ENCODE measurements at regions not wholly inside any gene's neighbourhood (a gene's known extent, or its start where the extent isn't known, plus 50 kb on each side); places are given as distances from the start of the nearest gene placed in this dataset.
A peak's percentile ranks its signal among the peaks of the same experiment; 100 is the strongest.

DNA sequence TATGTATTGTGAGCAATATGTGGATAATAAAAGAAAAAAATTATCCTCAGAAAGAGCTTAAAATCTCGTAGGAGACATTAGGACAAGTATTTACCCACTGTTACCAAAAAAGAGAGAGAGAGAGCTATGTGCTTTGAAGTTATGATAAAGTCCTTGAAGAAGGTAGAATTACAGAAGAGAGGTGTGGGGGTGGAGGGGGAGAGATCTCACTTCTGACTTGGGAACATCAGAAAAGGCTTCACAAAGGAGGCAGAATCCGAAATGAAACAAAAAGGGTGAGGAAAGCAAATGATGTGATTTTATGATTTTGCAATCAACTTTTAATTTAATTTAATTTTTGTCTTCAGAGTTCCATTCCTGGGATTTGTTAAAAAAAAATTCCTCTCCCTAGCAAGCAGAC lies 311.8 kb upstream of the ATP2B1 start:
- no peaks in the 10 kb centered on the region for H3K27me3 Mint-ChIP-seq (ENCODE audit: low read depth, unreplicated experiment)
- no peaks in the 10 kb centered on the region for H3K27me3 ChIP-seq (ENCODE audit: insufficient read depth, low read length)
- H3K4me2 ChIP-seq (ENCODE audit: low read length) = no peak overlapping the region
- TF ChIP-seq, protein P1, sequence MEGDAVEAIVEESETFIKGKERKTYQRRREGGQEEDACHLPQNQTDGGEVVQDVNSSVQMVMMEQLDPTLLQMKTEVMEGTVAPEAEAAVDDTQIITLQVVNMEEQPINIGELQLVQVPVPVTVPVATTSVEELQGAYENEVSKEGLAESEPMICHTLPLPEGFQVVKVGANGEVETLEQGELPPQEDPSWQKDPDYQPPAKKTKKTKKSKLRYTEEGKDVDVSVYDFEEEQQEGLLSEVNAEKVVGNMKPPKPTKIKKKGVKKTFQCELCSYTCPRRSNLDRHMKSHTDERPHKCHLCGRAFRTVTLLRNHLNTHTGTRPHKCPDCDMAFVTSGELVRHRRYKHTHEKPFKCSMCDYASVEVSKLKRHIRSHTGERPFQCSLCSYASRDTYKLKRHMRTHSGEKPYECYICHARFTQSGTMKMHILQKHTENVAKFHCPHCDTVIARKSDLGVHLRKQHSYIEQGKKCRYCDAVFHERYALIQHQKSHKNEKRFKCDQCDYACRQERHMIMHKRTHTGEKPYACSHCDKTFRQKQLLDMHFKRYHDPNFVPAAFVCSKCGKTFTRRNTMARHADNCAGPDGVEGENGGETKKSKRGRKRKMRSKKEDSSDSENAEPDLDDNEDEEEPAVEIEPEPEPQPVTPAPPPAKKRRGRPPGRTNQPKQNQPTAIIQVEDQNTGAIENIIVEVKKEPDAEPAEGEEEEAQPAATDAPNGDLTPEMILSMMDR (IDR thresholded peaks at IDR 0.05; ENCODE audit: insufficient read depth, low read depth, low read length) = no peak
- no peak for TF ChIP-seq EZH2 (IDR thresholded peaks at IDR 0.05; ENCODE audit: insufficient read depth, low read length)
- H3K4me3 Mint-ChIP-seq (ENCODE audit: unreplicated experiment) = no peak overlapping the region
- no peaks in the 10 kb centered on the region for H3K9me3 Mint-ChIP-seq (ENCODE audit: unreplicated experiment)
- H3K4me1 ChIP-seq (ENCODE audit: insufficient read depth, low read length) = peaks cover 3% of the 10 kb centered on the region
- no peaks in the 10 kb centered on the region for H3K79me2 ChIP-seq (ENCODE audit: insufficient read depth, low read length)
- no peak for DNase-seq (ENCODE audit: low read depth)
- H3K9ac ChIP-seq (ENCODE audit: low read length) = no peak overlapping the region
- no peak for FAIRE-seq
- H3K36me3 ChIP-seq (ENCODE audit: insufficient read depth, low read length) = no peaks in the 10 kb centered on the region
- no peaks in the 10 kb centered on the region for H4K20me1 ChIP-seq (ENCODE audit: insufficient read depth, low read length)
- no peak overlapping the region for H2AFZ ChIP-seq (ENCODE audit: low read depth, low read length)
- peaks cover 8% of the 10 kb centered on the region for H3K4me1 Mint-ChIP-seq (ENCODE audit: low read depth, unreplicated experiment)
- H3K4me3 ChIP-seq (ENCODE audit: insufficient read depth, low read depth, low read length) = no peak overlapping the region
- H3K9me3 ChIP-seq (ENCODE audit: insufficient read depth, low read depth, low read length) = no peaks in the 10 kb centered on the region
- H3K27ac Mint-ChIP-seq (ENCODE audit: unreplicated experiment) = no peak overlapping the region
- no peaks in the 10 kb centered on the region for H3K36me3 Mint-ChIP-seq (ENCODE audit: low read depth, unreplicated experiment)
- H3K27ac ChIP-seq (ENCODE audit: low read depth, low read length) = no peak overlapping the region

DNA sequence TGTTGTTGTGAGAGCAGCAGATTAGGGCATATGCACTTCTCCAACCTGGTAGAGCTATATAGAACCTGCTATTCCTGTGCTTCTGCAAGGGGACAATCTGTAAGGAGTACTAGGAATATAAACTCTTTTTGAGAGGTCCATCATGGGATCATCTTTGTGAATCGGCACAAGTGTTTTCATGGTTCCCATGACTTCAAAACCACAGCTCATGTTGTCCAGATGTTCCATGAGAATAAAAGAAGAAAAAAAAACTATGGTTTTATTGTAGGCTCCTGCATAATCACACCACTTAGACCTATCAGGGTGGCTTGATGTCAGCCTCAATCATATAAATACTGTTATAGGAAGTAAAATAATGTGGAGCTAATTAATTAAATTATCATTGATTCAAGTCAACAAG lies 311.4 kb upstream of the ATP2B1 start:
- H3K4me1 Mint-ChIP-seq (ENCODE audit: low read depth, unreplicated experiment) = peaks cover 11% of the 10 kb centered on the region
- H3K4me1 ChIP-seq (ENCODE audit: insufficient read depth, low read length) = peaks cover 7% of the 10 kb centered on the region
- no peaks in the 10 kb centered on the region for H3K27me3 ChIP-seq (ENCODE audit: insufficient read depth, low read length)

DNA sequence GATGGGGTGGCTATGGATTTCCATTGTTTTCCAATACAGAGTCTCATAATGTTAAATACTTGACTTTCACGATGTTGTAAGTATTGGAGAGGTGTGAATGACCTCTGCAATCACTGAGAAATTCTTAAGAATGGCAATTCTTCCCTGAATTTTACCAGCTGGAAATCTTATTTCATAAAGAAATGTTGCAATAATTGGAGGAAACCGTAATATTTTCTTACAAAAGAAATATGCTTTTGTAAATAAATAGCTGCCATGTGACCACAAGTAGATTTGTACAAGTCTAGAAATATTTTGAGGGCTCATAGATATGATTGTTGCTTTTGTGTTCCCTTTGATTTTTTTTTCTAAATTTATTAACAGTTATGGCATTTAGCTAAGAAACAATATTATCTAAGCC lies 308.7 kb upstream of the ATP2B1 start:
- Histone ChIP-seq H4K20me1 (ENCODE audit: insufficient read depth, low read length) (no peaks in the 10 kb centered on the region), H3K4me2 (ENCODE audit: low read length) (no peak overlapping the region), H3K27me3 (ENCODE audit: insufficient read depth, low read length) (no peaks in the 10 kb centered on the region), H3K27ac (ENCODE audit: low read depth, low read length) (no peak overlapping the region), H2AFZ (ENCODE audit: low read depth, low read length) (no peak overlapping the region), H3K4me1 (ENCODE audit: insufficient read depth, low read length) (peaks cover 7% of the 10 kb centered on the region), H3K9me3 (ENCODE audit: insufficient read depth, low read depth, low read length) (no peaks in the 10 kb centered on the region), H3K9ac (ENCODE audit: low read length) (no peak overlapping the region), H3K4me3 (ENCODE audit: insufficient read depth, low read depth, low read length) (no peak overlapping the region), H3K36me3 (ENCODE audit: insufficient read depth, low read length) (no peaks in the 10 kb centered on the region), H3K79me2 (ENCODE audit: insufficient read depth, low read length) (no peaks in the 10 kb centered on the region)
- peaks cover 8% of the 10 kb centered on the region for H3K4me1 Mint-ChIP-seq (ENCODE audit: low read depth, unreplicated experiment)
- no peak overlapping the region for H3K4me3 Mint-ChIP-seq (ENCODE audit: unreplicated experiment)
- no peaks in the 10 kb centered on the region for H3K36me3 Mint-ChIP-seq (ENCODE audit: low read depth, unreplicated experiment)
- TF ChIP-seq, protein P1 (IDR thresholded peaks at IDR 0.05; ENCODE audit: insufficient read depth, low read depth, low read length) = no peak
- no peak for TF ChIP-seq EZH2 (IDR thresholded peaks at IDR 0.05; ENCODE audit: insufficient read depth, low read length)
- DNase-seq (ENCODE audit: low read depth) (no peak), FAIRE-seq (no peak)
- H3K27me3 Mint-ChIP-seq (ENCODE audit: low read depth, unreplicated experiment) = no peaks in the 10 kb centered on the region
- H3K27ac Mint-ChIP-seq (ENCODE audit: unreplicated experiment) = no peak overlapping the region
- H3K9me3 Mint-ChIP-seq (ENCODE audit: unreplicated experiment) = no peaks in the 10 kb centered on the region

More for the DNA sequence above, 311.4 kb upstream of the ATP2B1 start:
- Mint-ChIP-seq H3K27ac (ENCODE audit: unreplicated experiment) (no peak overlapping the region), H3K4me3 (ENCODE audit: unreplicated experiment) (no peak overlapping the region), H3K27me3 (ENCODE audit: low read depth, unreplicated experiment) (no peaks in the 10 kb centered on the region), H3K9me3 (ENCODE audit: unreplicated experiment) (no peaks in the 10 kb centered on the region), H3K36me3 (ENCODE audit: low read depth, unreplicated experiment) (no peaks in the 10 kb centered on the region)
- no peak overlapping the region for H3K9ac ChIP-seq (ENCODE audit: low read length)
- no peaks in the 10 kb centered on the region for H3K36me3 ChIP-seq (ENCODE audit: insufficient read depth, low read length)
- H4K20me1 ChIP-seq (ENCODE audit: insufficient read depth, low read length) = no peaks in the 10 kb centered on the region
- no peak for TF ChIP-seq EZH2 (IDR thresholded peaks at IDR 0.05; ENCODE audit: insufficient read depth, low read length)
- TF ChIP-seq, protein P1 (IDR thresholded peaks at IDR 0.05; ENCODE audit: insufficient read depth, low read depth, low read length) = no peak
- peak; percentile 12 for DNase-seq (ENCODE audit: low read depth)
- H3K4me3 ChIP-seq (ENCODE audit: insufficient read depth, low read depth, low read length) = no peak overlapping the region
- no peak overlapping the region for H3K27ac ChIP-seq (ENCODE audit: low read depth, low read length)
- H3K9me3 ChIP-seq (ENCODE audit: insufficient read depth, low read depth, low read length) = no peaks in the 10 kb centered on the region
- no peak overlapping the region for H2AFZ ChIP-seq (ENCODE audit: low read depth, low read length)
- no peak overlapping the region for H3K4me2 ChIP-seq (ENCODE audit: low read length)
- H3K79me2 ChIP-seq (ENCODE audit: insufficient read depth, low read length) = no peaks in the 10 kb centered on the region
- FAIRE-seq = no peak
